GM12865 (cell line): ENCODE measurements at regions not wholly inside any gene's neighbourhood (a gene's known extent, or its start where the extent isn't known, plus 50 kb on each side); places are given as distances from the start of the nearest gene placed in this dataset.

Experiments
- DNase-seq: peaks from one replicate; pipeline ENCODE4 v3.0.0; 2010; ENCODE audit warnings: low read depth
- H3K4me3 ChIP-seq: 2 replicates; pipeline ENCODE4 v1.5.1; 2011; ENCODE audit warnings: mild to moderate bottlenecking, low read depth, low read length, control low read depth
- TF ChIP-seq, protein P1 (sequence below): IDR thresholded peaks from 2 replicates; pipeline ENCODE4 v1.5.1; 2011; ENCODE audit warnings: low read length, control low read depth, low read depth, inconsistent platforms; ENCODE audit not compliant: insufficient read depth; ENCODE audit errors: missing control alignments

DNA sequence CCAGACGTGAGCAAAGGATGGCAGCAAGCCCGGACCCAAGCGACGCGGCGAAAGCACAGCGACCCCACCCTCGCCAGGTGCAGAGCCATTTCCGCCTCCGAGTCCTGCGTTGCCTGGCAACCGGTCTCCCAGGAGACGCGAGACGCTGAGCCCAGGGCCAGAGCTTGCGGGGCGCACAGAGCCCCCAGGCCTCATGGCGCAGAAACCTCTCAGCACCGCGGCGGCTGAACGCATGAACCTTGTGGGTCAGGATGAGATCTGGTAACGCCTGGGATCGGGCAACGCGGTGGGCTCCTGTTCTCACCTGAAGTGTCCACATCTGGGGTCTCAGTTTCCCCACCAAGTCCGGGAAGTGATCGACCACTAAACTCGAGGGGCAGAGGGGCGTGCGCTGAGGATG, 77.7 kb downstream of the ANKRD60 start:
- no peak overlapping the region for H3K4me3 ChIP-seq
- DNase-seq = peak; percentile 3
- TF ChIP-seq, protein P1, sequence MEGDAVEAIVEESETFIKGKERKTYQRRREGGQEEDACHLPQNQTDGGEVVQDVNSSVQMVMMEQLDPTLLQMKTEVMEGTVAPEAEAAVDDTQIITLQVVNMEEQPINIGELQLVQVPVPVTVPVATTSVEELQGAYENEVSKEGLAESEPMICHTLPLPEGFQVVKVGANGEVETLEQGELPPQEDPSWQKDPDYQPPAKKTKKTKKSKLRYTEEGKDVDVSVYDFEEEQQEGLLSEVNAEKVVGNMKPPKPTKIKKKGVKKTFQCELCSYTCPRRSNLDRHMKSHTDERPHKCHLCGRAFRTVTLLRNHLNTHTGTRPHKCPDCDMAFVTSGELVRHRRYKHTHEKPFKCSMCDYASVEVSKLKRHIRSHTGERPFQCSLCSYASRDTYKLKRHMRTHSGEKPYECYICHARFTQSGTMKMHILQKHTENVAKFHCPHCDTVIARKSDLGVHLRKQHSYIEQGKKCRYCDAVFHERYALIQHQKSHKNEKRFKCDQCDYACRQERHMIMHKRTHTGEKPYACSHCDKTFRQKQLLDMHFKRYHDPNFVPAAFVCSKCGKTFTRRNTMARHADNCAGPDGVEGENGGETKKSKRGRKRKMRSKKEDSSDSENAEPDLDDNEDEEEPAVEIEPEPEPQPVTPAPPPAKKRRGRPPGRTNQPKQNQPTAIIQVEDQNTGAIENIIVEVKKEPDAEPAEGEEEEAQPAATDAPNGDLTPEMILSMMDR = no peak

DNA sequence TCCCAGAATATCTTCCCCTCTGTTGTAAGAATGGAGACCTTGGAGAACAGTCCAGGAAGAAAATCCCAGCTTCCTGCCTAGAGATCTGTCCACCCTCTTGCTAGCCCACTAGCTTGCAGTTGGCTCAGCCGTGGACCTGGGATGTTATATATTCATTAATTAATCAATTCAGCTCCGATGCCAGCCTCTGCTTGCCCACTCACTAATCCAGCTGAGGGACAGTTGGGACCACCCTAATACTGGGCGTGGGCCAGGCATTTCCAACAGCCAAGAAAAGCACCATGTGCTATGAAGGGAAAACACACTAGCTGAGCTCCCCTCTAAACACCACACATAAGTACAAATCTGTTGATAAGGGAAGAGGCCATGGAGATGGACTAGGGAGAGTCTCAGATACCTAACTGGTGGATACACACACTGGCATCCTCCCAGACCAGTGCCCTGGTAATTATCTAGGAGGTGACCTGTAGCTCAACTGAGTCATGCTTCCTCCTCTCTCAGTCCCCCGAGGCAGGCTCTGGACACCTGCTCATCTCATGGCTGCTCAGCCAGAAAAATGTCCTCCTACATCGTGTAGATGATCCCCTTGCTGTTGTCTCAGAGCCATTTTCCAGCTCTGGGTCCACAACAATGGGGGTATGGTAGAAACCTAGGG, 78.9 kb downstream of the ANKRD60 start:
- TF ChIP-seq, protein P1 = no peak
- DNase-seq = no peak
- H3K4me3 ChIP-seq = no peak overlapping the region

DNA sequence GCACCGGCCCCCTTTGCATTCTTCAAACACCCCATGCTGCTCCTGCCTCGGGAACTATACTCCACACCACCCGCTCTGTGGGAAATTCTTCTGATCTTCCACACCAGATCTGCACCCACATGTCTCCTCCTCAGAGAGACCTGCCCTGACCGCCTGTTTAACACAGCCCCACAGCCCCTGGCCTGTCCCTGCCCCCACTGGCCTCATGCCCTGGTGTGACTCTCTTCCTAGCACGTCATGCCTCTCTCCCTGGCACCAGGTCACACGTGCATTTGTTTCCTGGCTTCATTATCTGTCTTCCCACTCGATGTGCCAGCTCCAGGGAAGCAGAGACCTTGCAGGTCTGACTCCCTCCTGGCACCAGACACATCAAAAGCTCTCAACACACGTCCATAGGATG, 79.6 kb downstream of the ANKRD60 start:
- no peak overlapping the region for H3K4me3 ChIP-seq
- DNase-seq = no peak
- TF ChIP-seq, protein P1 = no peak

DNA sequence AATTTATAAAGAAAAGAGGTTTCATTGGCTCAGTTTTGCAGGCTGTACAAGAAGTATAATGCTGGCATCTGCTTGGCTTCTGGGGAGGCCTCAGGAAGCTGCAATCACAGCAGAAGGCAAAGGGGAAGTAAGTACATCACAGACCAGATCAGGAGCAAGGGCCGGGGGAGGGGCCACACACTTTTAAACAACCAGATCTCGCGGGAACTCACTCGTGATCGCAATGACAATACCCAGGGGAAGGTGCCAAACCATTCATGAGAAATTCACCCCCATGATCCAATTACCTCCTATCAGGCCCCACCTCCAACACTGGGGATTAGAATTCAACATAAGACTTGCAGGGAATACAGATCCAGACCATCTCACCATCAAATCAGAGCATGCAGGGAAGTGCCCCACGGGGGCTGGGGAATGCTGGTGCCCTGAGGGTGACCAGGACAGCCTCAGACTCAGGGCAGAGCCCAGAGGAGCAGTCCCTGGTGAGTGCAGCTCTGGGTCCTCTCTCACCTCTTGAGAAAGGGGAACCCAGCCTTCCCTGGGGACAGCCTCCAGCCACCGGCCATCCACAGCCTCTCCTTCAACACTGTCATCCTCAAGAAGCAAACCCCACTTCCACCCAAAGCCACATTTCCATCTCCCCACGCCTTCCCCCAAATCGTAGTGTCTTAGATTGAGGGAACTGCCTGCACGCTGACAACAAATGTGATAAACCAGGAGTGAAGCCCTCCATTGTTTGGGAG, 80.7 kb downstream of the ANKRD60 start:
- no peak for DNase-seq
- TF ChIP-seq, protein P1 = no peak
- H3K4me3 ChIP-seq = no peak overlapping the region

DNA sequence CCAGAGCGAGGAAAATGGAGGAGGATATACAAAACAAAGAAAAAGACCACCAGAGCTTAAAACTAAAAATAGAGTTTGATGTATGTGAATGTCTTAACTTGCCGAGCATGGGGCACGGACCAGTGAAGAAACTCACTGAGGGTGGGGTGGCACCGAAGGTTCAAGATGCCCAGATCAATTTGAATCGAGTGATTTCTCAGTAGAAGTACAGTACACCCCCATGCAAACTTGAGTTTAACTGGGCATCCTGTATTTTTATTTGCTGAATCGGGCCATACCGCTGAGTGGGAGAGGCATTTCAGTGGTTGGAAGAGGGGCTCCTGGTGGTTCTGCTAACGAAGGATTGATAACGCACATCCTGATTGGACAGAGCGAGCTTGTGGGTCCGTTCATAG, 81.7 kb downstream of the ANKRD60 start:
- no peak for DNase-seq
- TF ChIP-seq, protein P1 = no peak
- H3K4me3 ChIP-seq = no peak overlapping the region

DNA sequence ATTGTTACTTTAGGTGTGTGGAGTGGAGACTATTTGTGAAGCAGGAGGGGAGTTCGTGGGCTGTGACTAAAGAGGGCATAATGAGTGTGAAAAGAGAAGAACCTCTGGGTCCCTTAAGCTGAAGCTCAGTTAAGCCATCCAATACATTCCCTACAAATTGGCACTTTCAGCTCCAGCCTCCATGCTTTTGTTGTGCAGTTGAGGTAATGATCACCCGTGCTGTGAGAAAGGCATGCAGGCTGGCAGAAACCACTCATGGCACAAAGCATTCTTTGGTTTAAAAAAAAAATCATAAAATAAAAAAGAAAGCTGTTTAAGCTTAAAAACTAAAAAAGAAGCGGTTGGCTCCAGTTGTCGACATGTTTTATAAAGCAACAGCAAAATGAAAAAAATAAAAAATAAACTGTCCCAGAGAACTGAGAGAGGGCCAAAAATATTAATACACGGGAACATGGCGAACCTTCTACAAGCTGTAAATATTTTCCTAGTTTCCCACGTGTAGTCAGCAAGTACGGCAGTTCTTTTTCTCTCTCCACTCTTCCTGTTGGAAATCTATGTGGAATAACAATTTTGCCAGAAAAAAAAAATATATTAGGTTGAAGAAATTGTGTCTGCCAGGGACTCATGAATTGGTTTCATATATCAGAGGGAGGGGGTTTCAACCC, 82.2 kb downstream of the ANKRD60 start:
- no peak for DNase-seq
- no peak overlapping the region for H3K4me3 ChIP-seq
- TF ChIP-seq, protein P1 = no peak
